ENCODE measurements at regions not wholly inside any gene's neighbourhood (a gene's known extent, or its start where the extent isn't known, plus 50 kb on each side); places are given as distances from the start of the nearest gene placed in this dataset.

- intact Hi-C loops (cut with micrococcal nuclease): no loop called here
- Histone ChIP-seq H3K27ac (replicated peaks) (no peak overlapping the region), H3K4me1 (no peaks in the 10 kb centered on the region), H3K27me3 (ENCODE audit: low read depth) (peaks cover 32% of the 10 kb centered on the region), H3K36me3 (no peaks in the 10 kb centered on the region), H3K9me3 (replicated peaks) (peaks cover 8% of the 10 kb centered on the region), H3K4me3 (no peak overlapping the region)
- DNase-seq: no peak
- TF ChIP-seq, protein P1, sequence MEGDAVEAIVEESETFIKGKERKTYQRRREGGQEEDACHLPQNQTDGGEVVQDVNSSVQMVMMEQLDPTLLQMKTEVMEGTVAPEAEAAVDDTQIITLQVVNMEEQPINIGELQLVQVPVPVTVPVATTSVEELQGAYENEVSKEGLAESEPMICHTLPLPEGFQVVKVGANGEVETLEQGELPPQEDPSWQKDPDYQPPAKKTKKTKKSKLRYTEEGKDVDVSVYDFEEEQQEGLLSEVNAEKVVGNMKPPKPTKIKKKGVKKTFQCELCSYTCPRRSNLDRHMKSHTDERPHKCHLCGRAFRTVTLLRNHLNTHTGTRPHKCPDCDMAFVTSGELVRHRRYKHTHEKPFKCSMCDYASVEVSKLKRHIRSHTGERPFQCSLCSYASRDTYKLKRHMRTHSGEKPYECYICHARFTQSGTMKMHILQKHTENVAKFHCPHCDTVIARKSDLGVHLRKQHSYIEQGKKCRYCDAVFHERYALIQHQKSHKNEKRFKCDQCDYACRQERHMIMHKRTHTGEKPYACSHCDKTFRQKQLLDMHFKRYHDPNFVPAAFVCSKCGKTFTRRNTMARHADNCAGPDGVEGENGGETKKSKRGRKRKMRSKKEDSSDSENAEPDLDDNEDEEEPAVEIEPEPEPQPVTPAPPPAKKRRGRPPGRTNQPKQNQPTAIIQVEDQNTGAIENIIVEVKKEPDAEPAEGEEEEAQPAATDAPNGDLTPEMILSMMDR (IDR thresholded peaks at IDR 0.05; ENCODE audit: borderline replicate concordance): no peak
These were observed 233.7 kb upstream of the SOX21 start for GRCh38 chr13:94946039-94946438.

- peaks cover 17% of the 10 kb centered on the region for H3K9me3 ChIP-seq (replicated peaks)
These were observed 225.8 kb upstream of the SOX21 start for GRCh38 chr13:94938124-94938523.

DNA sequence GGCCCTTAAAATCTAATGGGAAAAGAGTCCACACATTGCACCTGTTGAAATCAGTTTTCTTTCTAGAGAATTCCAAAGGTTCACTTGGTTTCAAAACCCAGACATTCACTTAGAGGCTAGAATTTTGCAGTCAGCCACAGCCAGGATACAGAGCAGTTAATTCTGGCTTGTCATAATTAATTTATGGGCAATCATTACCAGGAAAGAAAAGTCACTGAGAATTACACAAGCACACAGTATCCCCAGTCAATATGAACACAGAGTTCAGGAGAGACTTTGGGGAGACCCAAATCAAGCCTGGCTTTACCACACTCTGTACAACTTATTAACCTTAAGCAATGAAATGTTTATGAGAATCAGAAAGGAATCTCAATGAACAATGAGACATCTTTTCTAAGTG lies 224.3 kb upstream of the SOX21 start:
- intact Hi-C loops (cut with micrococcal nuclease): no loop called here
- Histone ChIP-seq H3K4me1 (no peaks in the 10 kb centered on the region), H3K27ac (replicated peaks) (no peak overlapping the region), H3K9me3 (replicated peaks) (peaks cover 9% of the 10 kb centered on the region), H3K4me3 (no peak overlapping the region), H3K27me3 (ENCODE audit: low read depth) (peaks cover 4% of the 10 kb centered on the region), H3K36me3 (no peaks in the 10 kb centered on the region)
- TF ChIP-seq, protein P1 (IDR thresholded peaks at IDR 0.05; ENCODE audit: borderline replicate concordance): no peak
- DNase-seq: no peak

More at GRCh38 chr13:94938124-94938523, 225.8 kb upstream of the SOX21 start:
- TF ChIP-seq, protein P1 (IDR thresholded peaks at IDR 0.05; ENCODE audit: borderline replicate concordance): no peak
- intact Hi-C loops (cut with micrococcal nuclease): no loop called here
- no peak for DNase-seq
- Histone ChIP-seq H3K4me3 (no peak overlapping the region), H3K27me3 (ENCODE audit: low read depth) (peaks cover 4% of the 10 kb centered on the region), H3K27ac (replicated peaks) (no peak overlapping the region), H3K4me1 (no peaks in the 10 kb centered on the region), H3K36me3 (no peaks in the 10 kb centered on the region)

DNA sequence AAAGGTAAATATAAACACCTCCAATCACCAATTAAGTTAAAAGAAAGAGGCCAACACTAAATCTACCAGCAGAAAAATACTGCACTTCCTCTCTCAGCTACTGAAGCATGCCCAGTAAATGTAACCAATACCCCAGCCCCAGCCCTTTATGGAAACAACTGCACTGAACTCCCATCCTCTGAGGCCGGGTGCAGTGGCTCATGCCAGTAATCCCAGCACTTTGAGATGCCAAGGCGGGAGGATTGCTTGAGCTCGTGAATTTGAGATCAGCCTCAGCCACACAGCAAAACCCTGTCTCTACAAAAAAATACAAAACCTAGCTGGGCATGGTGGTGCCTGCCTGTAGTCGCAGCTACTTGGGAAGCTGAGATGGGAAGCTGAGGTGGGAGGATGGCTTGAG lies 221.6 kb upstream of the SOX21 start:
- intact Hi-C loops (cut with micrococcal nuclease): no loop called here
- TF ChIP-seq, protein P1 (IDR thresholded peaks at IDR 0.05; ENCODE audit: borderline replicate concordance): no peak
- Histone ChIP-seq H3K4me1 (no peaks in the 10 kb centered on the region), H3K36me3 (no peaks in the 10 kb centered on the region), H3K9me3 (replicated peaks) (peaks cover 9% of the 10 kb centered on the region), H3K4me3 (no peak overlapping the region), H3K27me3 (ENCODE audit: low read depth) (peaks cover 4% of the 10 kb centered on the region), H3K27ac (replicated peaks) (no peak overlapping the region)
- no peak for DNase-seq

DNA sequence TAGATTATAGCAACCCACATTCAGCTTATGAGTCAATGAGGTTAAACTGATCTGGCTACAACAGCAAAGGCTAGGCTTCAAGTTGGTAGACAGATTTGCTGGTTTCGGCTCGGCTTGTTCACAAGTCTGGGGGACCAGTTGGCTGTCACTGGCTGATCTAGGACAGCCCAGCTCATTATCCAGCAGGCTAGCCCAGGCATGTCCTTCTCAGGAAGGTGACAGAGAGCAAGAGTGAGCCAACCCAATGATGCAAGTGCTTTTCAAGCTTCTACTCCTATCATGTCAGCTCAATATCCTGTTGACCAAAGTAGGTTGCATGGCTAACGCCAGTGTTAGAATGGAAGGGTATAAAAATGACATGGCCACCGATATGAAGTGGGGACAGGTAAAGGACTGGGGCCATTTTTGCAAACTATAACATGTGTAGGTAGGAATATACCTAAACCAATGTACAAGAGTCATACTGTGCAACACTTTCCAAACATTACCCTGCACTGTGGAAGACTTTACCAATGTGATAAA lies 220.9 kb upstream of the SOX21 start:
- Histone ChIP-seq H3K9me3 (replicated peaks) (peaks cover 9% of the 10 kb centered on the region), H3K27me3 (ENCODE audit: low read depth) (peaks cover 4% of the 10 kb centered on the region), H3K4me1 (no peaks in the 10 kb centered on the region), H3K36me3 (no peaks in the 10 kb centered on the region), H3K27ac (replicated peaks) (no peak overlapping the region), H3K4me3 (no peak overlapping the region)
- intact Hi-C loops (cut with micrococcal nuclease): no loop called here
- DNase-seq: no peak
- TF ChIP-seq, protein P1 (IDR thresholded peaks at IDR 0.05; ENCODE audit: borderline replicate concordance): no peak
